ENCODE measurements at regions not wholly inside any gene's neighbourhood (a gene's known extent, or its start where the extent isn't known, plus 50 kb on each side); places are given as distances from the start of the nearest gene placed in this dataset.

DNA sequence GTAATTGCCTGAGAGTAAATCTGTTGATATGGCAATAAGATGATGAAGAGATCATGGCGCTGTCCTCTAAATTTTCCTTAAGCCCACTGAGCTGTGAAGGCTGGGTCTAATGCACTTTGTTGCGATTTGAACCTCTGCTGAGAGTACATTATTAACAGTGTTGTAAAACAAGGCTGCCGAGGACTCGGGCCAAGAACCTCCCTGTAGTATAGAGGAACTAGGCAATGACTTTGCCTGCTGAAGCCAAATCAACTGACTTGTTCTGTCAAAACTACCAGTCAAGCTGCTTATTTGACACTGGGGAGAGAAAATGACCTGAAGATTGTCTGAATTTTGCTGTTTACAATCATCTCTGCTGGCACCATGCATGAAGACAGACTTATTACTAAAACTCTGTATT is 1154.7 kb downstream of the DTWD2 start:
- H3K27me3 ChIP-seq (ENCODE audit: control insufficient read depth, insufficient read depth, low read length), result no peaks in the 10 kb centered on the region
- H3K4me3 ChIP-seq (ENCODE audit: low read length), result no peak overlapping the region
- no peaks in the 10 kb centered on the region for H3K9me3 ChIP-seq (replicated peaks; ENCODE audit: control insufficient read depth, low read depth, low read length)
- H3K36me3 ChIP-seq (ENCODE audit: control insufficient read depth, insufficient read depth, low read length), result no peaks in the 10 kb centered on the region
- peak; percentile 82 for DNase-seq
- H3K4me1 ChIP-seq (ENCODE audit: control insufficient read depth, insufficient read depth, low read length), result no peaks in the 10 kb centered on the region
- H3K27ac ChIP-seq (ENCODE audit: low read length), result no peak overlapping the region
- WGBS (ENCODE audit: insufficient coverage), result 33% methylated on average over 1 of the region's 4 CpGs

DNA sequence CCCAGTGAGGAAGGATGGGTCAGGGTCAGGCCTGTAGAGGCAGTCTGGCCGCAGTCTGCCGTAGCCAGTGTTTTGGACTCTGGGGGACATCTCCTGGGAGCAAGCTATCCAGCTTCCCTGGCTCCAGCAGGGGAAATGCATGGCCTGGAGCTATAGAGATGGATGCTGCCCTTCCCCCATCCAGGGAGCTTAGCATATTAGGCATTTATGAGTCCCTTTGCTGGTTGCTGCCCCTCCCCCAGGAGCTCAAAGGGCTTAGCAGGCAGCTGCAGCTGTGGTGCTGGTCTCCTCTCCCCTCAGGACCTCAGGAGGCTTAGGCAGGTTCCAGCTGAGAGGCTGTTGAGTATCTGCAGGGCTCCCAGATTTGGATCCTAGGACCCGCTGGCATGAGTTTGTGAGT is 1158.7 kb downstream of the DTWD2 start:
- H3K27me3 ChIP-seq (ENCODE audit: control insufficient read depth, insufficient read depth, low read length), result no peaks in the 10 kb centered on the region
- no peak overlapping the region for H3K4me3 ChIP-seq (ENCODE audit: low read length)
- no peaks in the 10 kb centered on the region for H3K4me1 ChIP-seq (ENCODE audit: control insufficient read depth, insufficient read depth, low read length)
- WGBS (ENCODE audit: insufficient coverage), result 37% methylated on average over 2 of the region's 3 CpGs
- peaks cover 2% of the 10 kb centered on the region for H3K9me3 ChIP-seq (replicated peaks; ENCODE audit: control insufficient read depth, low read depth, low read length)
- no peak overlapping the region for H3K27ac ChIP-seq (ENCODE audit: low read length)
- no peak for DNase-seq
- no peaks in the 10 kb centered on the region for H3K36me3 ChIP-seq (ENCODE audit: control insufficient read depth, insufficient read depth, low read length)

DNA sequence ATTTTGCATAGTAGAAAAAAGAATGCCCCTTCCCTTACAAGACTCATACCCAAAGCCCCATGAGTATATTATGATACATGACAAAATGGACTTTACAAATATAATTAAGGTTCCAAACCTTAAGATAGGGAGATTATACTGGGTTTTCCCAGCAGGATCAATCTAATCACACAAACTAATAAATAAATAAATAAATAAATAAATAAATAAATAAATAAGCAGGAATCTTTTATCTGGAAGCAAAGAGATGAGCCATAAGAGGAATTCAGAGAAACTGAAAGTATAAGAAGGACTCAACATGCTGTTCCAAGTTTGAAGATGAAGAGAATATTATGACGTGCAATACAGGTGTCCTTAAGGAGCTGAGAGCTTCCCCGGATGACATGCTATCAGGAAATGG is 1174.5 kb downstream of the DTWD2 start:
- Histone ChIP-seq H3K9me3 (replicated peaks; ENCODE audit: control insufficient read depth, low read depth, low read length) (peaks cover 4% of the 10 kb centered on the region), H3K4me1 (ENCODE audit: control insufficient read depth, insufficient read depth, low read length) (no peaks in the 10 kb centered on the region), H3K27ac (ENCODE audit: low read length) (no peak overlapping the region), H3K27me3 (ENCODE audit: control insufficient read depth, insufficient read depth, low read length) (no peaks in the 10 kb centered on the region), H3K4me3 (ENCODE audit: low read length) (no peak overlapping the region), H3K36me3 (ENCODE audit: control insufficient read depth, insufficient read depth, low read length) (no peaks in the 10 kb centered on the region)
- DNase-seq, result no peak
- WGBS (ENCODE audit: insufficient coverage), result no CpG with 5 or more reads among the region's 2 CpGs

DNA sequence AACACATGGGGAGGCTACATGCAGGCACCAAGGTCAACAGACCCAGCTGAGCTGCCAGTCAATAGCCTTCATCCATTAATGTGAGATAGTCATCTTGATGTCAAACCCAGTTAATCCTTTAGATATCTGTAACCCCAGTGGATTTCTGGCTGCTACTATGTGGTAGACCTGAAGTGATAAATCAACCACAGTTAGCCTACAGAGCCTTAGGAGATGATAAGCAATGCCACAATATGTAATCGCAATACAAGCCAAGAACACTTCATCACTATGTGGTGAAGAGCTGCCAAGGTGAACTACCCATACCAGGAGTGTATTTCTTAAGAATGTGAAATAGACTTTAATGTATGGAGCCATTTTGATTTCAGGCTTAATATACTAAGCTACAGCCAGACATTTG is 1175.5 kb downstream of the DTWD2 start:
- no peak overlapping the region for H3K27ac ChIP-seq (ENCODE audit: low read length)
- no peaks in the 10 kb centered on the region for H3K36me3 ChIP-seq (ENCODE audit: control insufficient read depth, insufficient read depth, low read length)
- no peaks in the 10 kb centered on the region for H3K27me3 ChIP-seq (ENCODE audit: control insufficient read depth, insufficient read depth, low read length)
- no peak for DNase-seq
- WGBS (ENCODE audit: insufficient coverage), result no CpG with 5 or more reads among the region's 1 CpG
- no peak overlapping the region for H3K4me3 ChIP-seq (ENCODE audit: low read length)
- H3K4me1 ChIP-seq (ENCODE audit: control insufficient read depth, insufficient read depth, low read length), result no peaks in the 10 kb centered on the region
- peaks cover 4% of the 10 kb centered on the region for H3K9me3 ChIP-seq (replicated peaks; ENCODE audit: control insufficient read depth, low read depth, low read length)

DNA sequence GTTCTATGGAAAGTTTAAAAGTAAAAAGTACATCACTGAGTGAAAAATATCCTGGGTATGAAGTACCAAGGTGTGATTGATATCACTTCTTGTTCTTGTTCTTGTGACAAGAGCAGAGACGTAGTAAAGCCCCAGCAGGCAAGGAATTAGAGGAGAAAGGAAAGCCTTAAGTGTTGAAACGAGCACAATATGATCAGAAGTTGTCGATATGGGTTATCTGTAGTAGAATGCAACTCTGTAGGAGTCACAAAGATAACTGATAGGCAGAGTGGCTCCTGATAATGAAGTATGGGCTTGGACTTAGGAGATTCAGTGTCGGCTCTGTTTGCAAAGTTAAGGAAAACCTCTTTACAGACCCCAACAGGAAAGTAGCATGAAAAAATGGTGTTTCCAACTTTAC is 1179.1 kb downstream of the DTWD2 start:
- H3K4me3 ChIP-seq (ENCODE audit: low read length), result no peak overlapping the region
- no peak overlapping the region for H3K27ac ChIP-seq (ENCODE audit: low read length)
- 65% methylated on average over 3 of the region's 4 CpGs for WGBS (ENCODE audit: insufficient coverage)
- no peaks in the 10 kb centered on the region for H3K9me3 ChIP-seq (replicated peaks; ENCODE audit: control insufficient read depth, low read depth, low read length)
- H3K4me1 ChIP-seq (ENCODE audit: control insufficient read depth, insufficient read depth, low read length), result no peaks in the 10 kb centered on the region
- no peaks in the 10 kb centered on the region for H3K27me3 ChIP-seq (ENCODE audit: control insufficient read depth, insufficient read depth, low read length)
- no peak for DNase-seq
- no peaks in the 10 kb centered on the region for H3K36me3 ChIP-seq (ENCODE audit: control insufficient read depth, insufficient read depth, low read length)

DNA sequence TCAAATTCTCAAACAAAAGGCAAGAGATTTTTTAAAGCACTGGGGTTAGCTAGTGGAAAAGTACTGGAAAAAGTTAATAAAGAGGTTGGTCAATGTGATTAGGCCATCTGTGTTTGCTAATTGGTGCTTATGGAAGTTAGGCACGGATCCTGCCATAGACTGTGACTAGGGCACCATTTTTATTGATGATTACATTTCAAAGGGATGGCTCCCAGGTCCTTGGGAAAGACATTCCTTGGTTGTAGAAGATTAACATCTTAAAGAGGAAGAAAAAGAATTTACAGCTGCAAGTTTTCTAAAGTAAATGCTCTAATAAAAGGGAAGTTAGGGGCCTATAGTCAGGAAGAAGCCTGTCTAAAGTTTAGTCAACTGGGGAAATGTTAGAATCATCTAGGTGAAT is 1183.3 kb downstream of the DTWD2 start:
- no peaks in the 10 kb centered on the region for H3K4me1 ChIP-seq (ENCODE audit: control insufficient read depth, insufficient read depth, low read length)
- H3K4me3 ChIP-seq (ENCODE audit: low read length), result no peak overlapping the region
- H3K27me3 ChIP-seq (ENCODE audit: control insufficient read depth, insufficient read depth, low read length), result no peaks in the 10 kb centered on the region
- H3K9me3 ChIP-seq (replicated peaks; ENCODE audit: control insufficient read depth, low read depth, low read length), result no peaks in the 10 kb centered on the region
- no CpG with 5 or more reads among the region's 1 CpG for WGBS (ENCODE audit: insufficient coverage)
- H3K27ac ChIP-seq (ENCODE audit: low read length), result no peak overlapping the region
- no peak for DNase-seq
- H3K36me3 ChIP-seq (ENCODE audit: control insufficient read depth, insufficient read depth, low read length), result no peaks in the 10 kb centered on the region

DNA sequence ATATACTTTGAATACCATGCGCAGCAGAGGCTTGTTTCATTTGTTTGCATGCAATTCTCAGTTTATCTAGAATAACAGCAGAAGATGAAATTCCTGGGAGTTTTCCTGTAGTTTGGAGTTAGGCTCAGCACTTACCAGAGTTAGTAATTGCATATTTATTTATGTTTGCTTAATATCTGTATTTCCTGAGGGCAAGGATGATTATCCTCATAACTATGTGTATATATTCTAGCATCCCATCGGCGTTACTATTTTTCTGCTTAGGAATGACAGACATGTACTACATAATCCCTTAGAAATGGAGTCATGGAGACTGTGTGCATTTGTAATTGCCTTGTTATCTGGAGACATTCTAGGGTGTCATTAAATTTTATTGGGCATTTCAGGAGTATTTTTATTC is 1184.8 kb downstream of the DTWD2 start:
- Histone ChIP-seq H3K4me3 (ENCODE audit: low read length) (no peak overlapping the region), H3K9me3 (replicated peaks; ENCODE audit: control insufficient read depth, low read depth, low read length) (no peaks in the 10 kb centered on the region), H3K36me3 (ENCODE audit: control insufficient read depth, insufficient read depth, low read length) (no peaks in the 10 kb centered on the region), H3K4me1 (ENCODE audit: control insufficient read depth, insufficient read depth, low read length) (no peaks in the 10 kb centered on the region), H3K27me3 (ENCODE audit: control insufficient read depth, insufficient read depth, low read length) (no peaks in the 10 kb centered on the region), H3K27ac (ENCODE audit: low read length) (no peak overlapping the region)
- DNase-seq, result no peak
- no CpG with 5 or more reads among the region's 3 CpGs for WGBS (ENCODE audit: insufficient coverage)

DNA sequence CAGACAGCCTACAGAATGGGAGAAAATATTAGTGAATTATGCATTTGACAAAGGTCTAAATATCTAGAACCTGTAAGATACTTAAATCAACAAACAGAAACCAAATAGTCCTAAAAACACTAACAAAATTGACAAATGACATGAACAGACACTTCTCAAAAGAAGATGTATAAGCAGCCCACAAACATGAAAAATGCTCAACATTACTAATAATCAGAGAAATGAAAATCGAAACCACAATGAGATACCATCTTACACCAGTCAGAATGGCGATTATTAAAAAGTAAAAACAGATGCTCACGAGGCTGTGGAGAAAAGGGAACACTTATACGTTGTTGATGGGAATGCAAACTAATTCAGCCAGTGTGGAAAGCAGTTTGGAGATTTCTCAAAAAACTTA is 1186.8 kb downstream of the DTWD2 start:
- DNase-seq, result no peak
- Histone ChIP-seq H3K4me1 (ENCODE audit: control insufficient read depth, insufficient read depth, low read length) (no peaks in the 10 kb centered on the region), H3K27me3 (ENCODE audit: control insufficient read depth, insufficient read depth, low read length) (no peaks in the 10 kb centered on the region), H3K4me3 (ENCODE audit: low read length) (no peak overlapping the region), H3K27ac (ENCODE audit: low read length) (no peak overlapping the region), H3K9me3 (replicated peaks; ENCODE audit: control insufficient read depth, low read depth, low read length) (no peaks in the 10 kb centered on the region), H3K36me3 (ENCODE audit: control insufficient read depth, insufficient read depth, low read length) (no peaks in the 10 kb centered on the region)
- WGBS (ENCODE audit: insufficient coverage), result no CpG with 5 or more reads among the region's 4 CpGs

DNA sequence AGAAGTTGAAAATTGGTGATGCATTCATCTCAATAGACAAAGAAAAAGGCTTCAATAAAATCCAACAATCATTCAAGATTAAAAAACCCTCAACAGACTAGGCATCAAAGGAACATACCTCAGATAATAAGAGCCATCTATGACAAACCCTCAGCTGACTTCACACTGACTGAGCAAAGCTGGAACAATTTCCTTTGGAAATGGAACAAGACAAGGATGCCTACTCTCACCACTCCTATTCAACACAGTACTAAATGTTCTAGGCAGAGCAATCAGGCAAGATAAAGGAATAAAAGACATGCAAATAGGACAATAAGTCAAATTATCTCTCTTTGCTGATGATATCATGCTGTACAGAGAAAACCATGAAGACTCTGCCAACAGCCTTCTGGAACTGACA is 1188.1 kb downstream of the DTWD2 start:
- DNase-seq, result no peak
- H3K9me3 ChIP-seq (replicated peaks; ENCODE audit: control insufficient read depth, low read depth, low read length), result no peaks in the 10 kb centered on the region
- no peaks in the 10 kb centered on the region for H3K36me3 ChIP-seq (ENCODE audit: control insufficient read depth, insufficient read depth, low read length)
- no peaks in the 10 kb centered on the region for H3K27me3 ChIP-seq (ENCODE audit: control insufficient read depth, insufficient read depth, low read length)
- H3K27ac ChIP-seq (ENCODE audit: low read length), result no peak overlapping the region
- H3K4me1 ChIP-seq (ENCODE audit: control insufficient read depth, insufficient read depth, low read length), result no peaks in the 10 kb centered on the region
- no peak overlapping the region for H3K4me3 ChIP-seq (ENCODE audit: low read length)

DNA sequence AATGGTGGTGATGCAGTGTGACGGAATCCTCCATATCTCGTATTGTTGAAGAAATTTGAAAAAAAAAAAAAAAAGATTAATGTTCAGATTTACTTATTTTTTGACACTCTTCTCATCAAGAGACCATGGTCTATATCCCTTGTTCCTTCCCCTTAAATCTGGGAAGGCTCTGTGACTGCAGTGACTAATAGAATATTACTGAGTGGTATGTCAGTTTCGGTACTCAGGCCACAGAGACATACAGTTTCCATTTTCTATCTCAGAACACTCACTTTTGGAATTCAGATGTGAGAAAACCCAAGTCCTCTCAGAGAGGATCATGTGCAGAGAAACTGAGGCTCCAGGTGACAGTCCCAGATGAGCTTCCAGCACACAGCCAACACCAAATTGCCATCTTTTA is 1193.5 kb downstream of the DTWD2 start:
- H3K36me3 ChIP-seq (ENCODE audit: control insufficient read depth, insufficient read depth, low read length), result no peaks in the 10 kb centered on the region
- H3K27me3 ChIP-seq (ENCODE audit: control insufficient read depth, insufficient read depth, low read length), result no peaks in the 10 kb centered on the region
- H3K4me1 ChIP-seq (ENCODE audit: control insufficient read depth, insufficient read depth, low read length), result no peaks in the 10 kb centered on the region
- DNase-seq, result no peak
- H3K27ac ChIP-seq (ENCODE audit: low read length), result no peak overlapping the region
- H3K4me3 ChIP-seq (ENCODE audit: low read length), result no peak overlapping the region
- no CpG with 5 or more reads among the region's 3 CpGs for WGBS (ENCODE audit: insufficient coverage)
- H3K9me3 ChIP-seq (replicated peaks; ENCODE audit: control insufficient read depth, low read depth, low read length), result no peaks in the 10 kb centered on the region

DNA sequence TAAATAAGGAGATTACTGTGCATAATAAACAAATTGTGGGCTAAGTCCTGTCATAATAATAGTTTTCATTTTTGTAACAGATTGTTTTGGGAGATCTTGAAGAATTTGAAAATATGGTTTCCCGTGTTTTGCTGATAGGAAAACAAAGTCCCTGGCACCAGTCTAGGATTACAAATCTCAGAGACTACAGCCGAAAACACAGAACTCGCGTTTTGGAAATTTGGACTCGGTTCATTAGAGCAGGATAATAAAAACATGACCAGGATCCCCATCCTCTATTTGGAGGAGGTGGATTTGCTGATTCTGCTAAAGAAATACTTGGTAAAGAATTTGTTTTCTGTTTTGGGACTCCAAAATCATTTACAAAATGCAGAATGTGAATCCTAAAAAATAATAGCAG is 1194.4 kb downstream of the DTWD2 start:
- no peak for DNase-seq
- Histone ChIP-seq H3K4me1 (ENCODE audit: control insufficient read depth, insufficient read depth, low read length) (no peaks in the 10 kb centered on the region), H3K27me3 (ENCODE audit: control insufficient read depth, insufficient read depth, low read length) (no peaks in the 10 kb centered on the region), H3K36me3 (ENCODE audit: control insufficient read depth, insufficient read depth, low read length) (no peaks in the 10 kb centered on the region), H3K27ac (ENCODE audit: low read length) (no peak overlapping the region), H3K9me3 (replicated peaks; ENCODE audit: control insufficient read depth, low read depth, low read length) (no peaks in the 10 kb centered on the region), H3K4me3 (ENCODE audit: low read length) (no peak overlapping the region)
- 100% methylated on average over 1 of the region's 5 CpGs for WGBS (ENCODE audit: insufficient coverage)

All from muscle of leg (tissue), 3 donors.